ENCODE measurements at regions not wholly inside any gene's neighbourhood (a gene's known extent, or its start where the extent isn't known, plus 50 kb on each side); places are given as distances from the start of the nearest gene placed in this dataset.

DNA sequence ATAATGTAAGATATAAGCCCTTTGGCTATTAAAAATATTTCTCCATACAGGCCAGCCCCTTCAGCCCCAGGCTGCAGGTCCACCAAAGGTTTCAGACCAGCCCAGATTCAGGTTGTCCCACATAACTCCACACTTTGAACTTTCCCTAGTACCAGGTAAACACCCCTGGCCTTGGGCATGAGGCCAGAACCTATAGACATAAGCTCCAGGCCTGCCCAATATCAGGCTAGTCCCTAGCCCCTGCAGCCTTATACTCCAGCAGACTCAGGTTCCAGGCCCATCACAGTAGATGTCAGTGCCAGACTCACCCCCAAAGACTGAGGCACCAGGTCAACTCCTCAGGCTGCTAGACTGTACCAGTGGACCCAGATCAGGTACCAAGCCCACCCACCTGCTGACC, 178.5 kb upstream of the DAAM1 start (continued):
- TF ChIP-seq, protein P1, sequence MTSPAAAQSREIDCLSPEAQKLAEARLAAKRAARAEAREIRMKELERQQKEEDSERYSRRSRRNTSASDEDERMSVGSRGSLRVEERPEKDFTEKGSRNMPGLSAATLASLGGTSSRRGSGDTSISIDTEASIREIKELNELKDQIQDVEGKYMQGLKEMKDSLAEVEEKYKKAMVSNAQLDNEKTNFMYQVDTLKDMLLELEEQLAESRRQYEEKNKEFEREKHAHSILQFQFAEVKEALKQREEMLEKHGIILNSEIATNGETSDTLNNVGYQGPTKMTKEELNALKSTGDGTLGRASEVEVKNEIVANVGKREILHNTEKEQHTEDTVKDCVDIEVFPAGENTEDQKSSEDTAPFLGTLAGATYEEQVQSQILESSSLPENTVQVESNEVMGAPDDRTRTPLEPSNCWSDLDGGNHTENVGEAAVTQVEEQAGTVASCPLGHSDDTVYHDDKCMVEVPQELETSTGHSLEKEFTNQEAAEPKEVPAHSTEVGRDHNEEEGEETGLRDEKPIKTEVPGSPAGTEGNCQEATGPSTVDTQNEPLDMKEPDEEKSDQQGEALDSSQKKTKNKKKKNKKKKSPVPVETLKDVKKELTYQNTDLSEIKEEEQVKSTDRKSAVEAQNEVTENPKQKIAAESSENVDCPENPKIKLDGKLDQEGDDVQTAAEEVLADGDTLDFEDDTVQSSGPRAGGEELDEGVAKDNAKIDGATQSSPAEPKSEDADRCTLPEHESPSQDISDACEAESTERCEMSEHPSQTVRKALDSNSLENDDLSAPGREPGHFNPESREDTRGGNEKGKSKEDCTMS (CRISPR knock-in tag; conservative IDR thresholded peaks at IDR 0.05) = no peak
- TF ChIP-seq ZFYVE20 (CRISPR knock-in tag; IDR thresholded peaks at IDR 0.05; ENCODE audit: borderline replicate concordance, low read depth) = no peak
- no peak for TF ChIP-seq ZNF17 (CRISPR knock-in tag; IDR thresholded peaks at IDR 0.05)
- no peak for TF ChIP-seq SMAD3 (CRISPR knock-in tag; IDR thresholded peaks at IDR 0.05)
- TF ChIP-seq ZNF883 (CRISPR knock-in tag; IDR thresholded peaks at IDR 0.05; ENCODE audit: not compliant biosample characterization) = no peak
- TF ChIP-seq ZNF121 (CRISPR knock-in tag; IDR thresholded peaks at IDR 0.05) = no peak
- TF ChIP-seq HNRNPLL (IDR thresholded peaks at IDR 0.05; ENCODE audit: low read depth, low read length, poor library complexity, severe bottlenecking) = no peak
- TF ChIP-seq NFIB (CRISPR knock-in tag; IDR thresholded peaks at IDR 0.05; ENCODE audit: borderline replicate concordance) = no peak
- no peak for TF ChIP-seq ZNF790 (CRISPR knock-in tag; IDR thresholded peaks at IDR 0.05; ENCODE audit: borderline replicate concordance)
- TF ChIP-seq, protein P2, sequence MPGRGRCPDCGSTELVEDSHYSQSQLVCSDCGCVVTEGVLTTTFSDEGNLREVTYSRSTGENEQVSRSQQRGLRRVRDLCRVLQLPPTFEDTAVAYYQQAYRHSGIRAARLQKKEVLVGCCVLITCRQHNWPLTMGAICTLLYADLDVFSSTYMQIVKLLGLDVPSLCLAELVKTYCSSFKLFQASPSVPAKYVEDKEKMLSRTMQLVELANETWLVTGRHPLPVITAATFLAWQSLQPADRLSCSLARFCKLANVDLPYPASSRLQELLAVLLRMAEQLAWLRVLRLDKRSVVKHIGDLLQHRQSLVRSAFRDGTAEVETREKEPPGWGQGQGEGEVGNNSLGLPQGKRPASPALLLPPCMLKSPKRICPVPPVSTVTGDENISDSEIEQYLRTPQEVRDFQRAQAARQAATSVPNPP (CRISPR knock-in tag; IDR thresholded peaks at IDR 0.05) = no peak
- no peak for TF ChIP-seq ZNF260 (CRISPR knock-in tag; IDR thresholded peaks at IDR 0.05; ENCODE audit: borderline replicate concordance, low read depth)
- TF ChIP-seq ZNF598 (CRISPR knock-in tag; IDR thresholded peaks at IDR 0.05; ENCODE audit: borderline replicate concordance) = no peak
- TF ChIP-seq, protein P3, sequence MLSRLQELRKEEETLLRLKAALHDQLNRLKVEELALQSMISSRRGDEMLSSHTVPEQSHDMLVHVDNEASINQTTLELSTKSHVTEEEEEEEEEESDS (CRISPR knock-in tag; IDR thresholded peaks at IDR 0.05; ENCODE audit: borderline replicate concordance) = no peak
- no peak for TF ChIP-seq CREM (IDR thresholded peaks at IDR 0.05)
- TF ChIP-seq CREM (CRISPR knock-in tag; IDR thresholded peaks at IDR 0.05) = no peak
- TF ChIP-seq ZNF124 (CRISPR knock-in tag; IDR thresholded peaks at IDR 0.05) = no peak
- TF ChIP-seq ZBTB42 (CRISPR knock-in tag; IDR thresholded peaks at IDR 0.05) = no peak
- TF ChIP-seq NR2F1 (CRISPR knock-in tag; IDR thresholded peaks at IDR 0.05) = no peak
- TF ChIP-seq ZNF180 (CRISPR knock-in tag; IDR thresholded peaks at IDR 0.05; ENCODE audit: borderline replicate concordance, low read depth) = no peak
- no peak for TF ChIP-seq ZNF749 (CRISPR knock-in tag; IDR thresholded peaks at IDR 0.05; ENCODE audit: borderline replicate concordance)
- TF ChIP-seq, protein P4, sequence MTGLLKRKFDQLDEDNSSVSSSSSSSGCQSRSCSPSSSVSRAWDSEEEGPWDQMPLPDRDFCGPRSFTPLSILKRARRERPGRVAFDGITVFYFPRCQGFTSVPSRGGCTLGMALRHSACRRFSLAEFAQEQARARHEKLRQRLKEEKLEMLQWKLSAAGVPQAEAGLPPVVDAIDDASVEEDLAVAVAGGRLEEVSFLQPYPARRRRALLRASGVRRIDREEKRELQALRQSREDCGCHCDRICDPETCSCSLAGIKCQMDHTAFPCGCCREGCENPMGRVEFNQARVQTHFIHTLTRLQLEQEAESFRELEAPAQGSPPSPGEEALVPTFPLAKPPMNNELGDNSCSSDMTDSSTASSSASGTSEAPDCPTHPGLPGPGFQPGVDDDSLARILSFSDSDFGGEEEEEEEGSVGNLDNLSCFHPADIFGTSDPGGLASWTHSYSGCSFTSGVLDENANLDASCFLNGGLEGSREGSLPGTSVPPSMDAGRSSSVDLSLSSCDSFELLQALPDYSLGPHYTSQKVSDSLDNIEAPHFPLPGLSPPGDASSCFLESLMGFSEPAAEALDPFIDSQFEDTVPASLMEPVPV (CRISPR knock-in tag; IDR thresholded peaks at IDR 0.05) = no peak
- TF ChIP-seq HNF4G (IDR thresholded peaks at IDR 0.05; ENCODE audit: borderline replicate concordance, low read depth, low read length) = peak; percentile 53; the same call in 1 of the 2 replicates
- peak; percentile 59; the same call in 1 of the 2 replicates for TF ChIP-seq HNF4G (CRISPR knock-in tag; IDR thresholded peaks at IDR 0.05; ENCODE audit: borderline replicate concordance, low read depth)
- TF ChIP-seq SP5 (CRISPR knock-in tag; IDR thresholded peaks at IDR 0.05; ENCODE audit: borderline replicate concordance, low read depth) = no peak
- no peak for TF ChIP-seq ZNF629 (CRISPR knock-in tag; conservative IDR thresholded peaks at IDR 0.05)

Measured in HepG2 (cell line).